ENCODE measurements at regions not wholly inside any gene's neighbourhood (a gene's known extent, or its start where the extent isn't known, plus 50 kb on each side); places are given as distances from the start of the nearest gene placed in this dataset.
"Not testable (repeated sequence)": the region's sequence is repeated elsewhere in the genome, so short reads cannot be mapped to it uniquely, and the experiment has no call there.

GRCh38 chr9:81071108-81071507, 618.2 kb downstream of the TLE1 start:
- no peak for TF ChIP-seq CTCF (IDR thresholded peaks at IDR 0.05; ENCODE audit: insufficient read depth, low read length, missing control alignments)
- POLR2A ChIA-PET, result no interaction called here
- H3K4me3 ChIP-seq (ENCODE audit: low read depth, low read length), result no peak overlapping the region
- CTCF ChIA-PET, result no interaction called here
- no peak for DNase-seq (ENCODE audit: low read depth, low spot score)

- POLR2A ChIA-PET, result no interaction called here
- CTCF ChIA-PET, result no interaction called here
- TF ChIP-seq CTCF (IDR thresholded peaks at IDR 0.05; ENCODE audit: insufficient read depth, low read length, missing control alignments), result no peak
These were observed 618.7 kb downstream of the TLE1 start for GRCh38 chr9:81070689-81071088.

DNA sequence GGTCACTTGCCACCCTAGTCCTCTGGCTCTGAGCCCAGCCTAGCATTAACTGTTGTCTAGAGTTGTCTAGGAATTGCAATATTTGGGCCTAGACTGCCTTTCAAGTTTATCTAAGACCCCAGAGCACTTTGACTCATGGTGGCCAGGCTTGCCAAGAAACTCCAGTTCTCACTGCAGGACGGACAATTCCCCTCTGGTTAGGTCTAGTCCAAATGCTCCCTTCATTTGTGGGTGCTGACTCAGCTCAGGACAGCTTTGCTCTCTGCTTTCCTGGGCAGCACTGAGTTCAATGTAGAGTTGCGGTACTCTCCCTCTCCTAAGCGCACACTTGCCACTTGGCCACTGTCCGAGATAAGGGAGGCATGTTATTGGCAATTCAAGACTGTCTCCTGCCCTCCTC, 619.4 kb downstream of the TLE1 start:
- ChIA-PET CTCF (no interaction called here), POLR2A (no interaction called here)
- H3K4me3 ChIP-seq (ENCODE audit: low read depth, low read length), result no peak overlapping the region
- TF ChIP-seq CTCF (IDR thresholded peaks at IDR 0.05; ENCODE audit: insufficient read depth, low read length, missing control alignments), result no peak
- DNase-seq (ENCODE audit: low read depth, low spot score), result no peak

More at GRCh38 chr9:81070689-81071088, 618.7 kb downstream of the TLE1 start:
- no peak for DNase-seq (ENCODE audit: low read depth, low spot score)
- no peak overlapping the region for H3K4me3 ChIP-seq (ENCODE audit: low read depth, low read length)

DNA sequence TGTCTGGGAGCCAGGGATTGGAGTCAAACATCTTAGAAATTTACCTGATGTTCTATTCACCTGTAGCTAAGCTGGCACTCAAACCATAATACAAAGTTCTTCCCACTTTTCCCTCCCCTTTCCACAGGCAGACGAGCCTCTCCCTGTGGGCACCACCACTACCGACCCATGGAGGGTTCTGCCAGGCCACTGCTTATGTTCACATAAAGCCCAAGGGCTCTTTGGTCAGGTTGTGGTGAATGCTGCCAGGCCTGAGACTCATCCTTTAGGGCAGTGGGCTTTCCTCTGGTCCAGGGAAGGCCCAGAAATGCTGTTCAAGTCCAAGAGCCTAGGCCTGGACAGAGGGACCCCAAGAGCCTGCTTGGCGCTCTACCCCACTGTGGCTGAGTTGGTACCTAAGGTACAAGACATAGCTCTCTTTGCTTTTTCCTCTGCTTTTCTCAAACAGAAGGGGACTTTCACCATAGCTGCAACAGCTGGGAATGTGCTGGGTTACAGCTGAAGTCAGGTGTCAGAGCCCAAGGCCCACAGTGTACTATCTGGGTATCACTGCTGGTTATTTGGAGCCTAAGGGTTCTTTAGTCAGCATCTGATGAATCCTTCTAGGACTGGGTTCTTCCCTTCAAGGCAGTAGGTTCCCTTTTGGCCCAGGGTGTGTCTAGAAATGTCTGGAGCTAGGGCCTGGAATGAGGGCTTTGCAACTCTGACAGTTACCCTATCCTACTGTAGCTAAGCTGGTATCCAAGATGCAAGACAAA, 620.1 kb downstream of the TLE1 start:
- POLR2A ChIA-PET, result no interaction called here
- DNase-seq (ENCODE audit: low read depth, low spot score), result no peak
- TF ChIP-seq CTCF (IDR thresholded peaks at IDR 0.05; ENCODE audit: insufficient read depth, low read length, missing control alignments), result no peak
- CTCF ChIA-PET, result no interaction called here
- H3K4me3 ChIP-seq (ENCODE audit: low read depth, low read length), result no peak overlapping the region

- H3K4me3 ChIP-seq (ENCODE audit: low read depth, low read length); CTCF ChIA-PET; DNase-seq (ENCODE audit: low read depth, low spot score); POLR2A ChIA-PET: not testable (repeated sequence)
These were observed 626.4 kb downstream of the TLE1 start for GRCh38 chr9:81062995-81063394.

- ChIA-PET CTCF (no interaction called here), POLR2A (no interaction called here)
- DNase-seq (ENCODE audit: low read depth, low spot score), result no peak
- no peak for TF ChIP-seq CTCF (IDR thresholded peaks at IDR 0.05; ENCODE audit: insufficient read depth, low read length, missing control alignments)
- H3K4me3 ChIP-seq (ENCODE audit: low read depth, low read length), result no peak overlapping the region
These were observed 630.6 kb downstream of the TLE1 start for GRCh38 chr9:81058782-81059181.
